ENCODE measurements at regions not wholly inside any gene's neighbourhood (a gene's known extent, or its start where the extent isn't known, plus 50 kb on each side); places are given as distances from the start of the nearest gene placed in this dataset.

GRCh38 chr7:155219154-155219531, 78.5 kb upstream of the INSIG1 start:
- Mint-ChIP-seq H3K27ac (ENCODE audit: unreplicated experiment) (no peak overlapping the region), H3K4me3 (ENCODE audit: unreplicated experiment) (no peak overlapping the region), H3K9me3 (ENCODE audit: unreplicated experiment) (no peaks in the 10 kb centered on the region), H3K4me1 (ENCODE audit: low read depth, unreplicated experiment) (peaks cover 2% of the 10 kb centered on the region), H3K36me3 (ENCODE audit: unreplicated experiment) (no peaks in the 10 kb centered on the region), H3K27me3 (ENCODE audit: unreplicated experiment) (peaks cover 4% of the 10 kb centered on the region)
- no peak for DNase-seq
- TF ChIP-seq CTCF (IDR thresholded peaks at IDR 0.05; ENCODE audit: partially characterized antibody, unreplicated experiment): no peak

DNA sequence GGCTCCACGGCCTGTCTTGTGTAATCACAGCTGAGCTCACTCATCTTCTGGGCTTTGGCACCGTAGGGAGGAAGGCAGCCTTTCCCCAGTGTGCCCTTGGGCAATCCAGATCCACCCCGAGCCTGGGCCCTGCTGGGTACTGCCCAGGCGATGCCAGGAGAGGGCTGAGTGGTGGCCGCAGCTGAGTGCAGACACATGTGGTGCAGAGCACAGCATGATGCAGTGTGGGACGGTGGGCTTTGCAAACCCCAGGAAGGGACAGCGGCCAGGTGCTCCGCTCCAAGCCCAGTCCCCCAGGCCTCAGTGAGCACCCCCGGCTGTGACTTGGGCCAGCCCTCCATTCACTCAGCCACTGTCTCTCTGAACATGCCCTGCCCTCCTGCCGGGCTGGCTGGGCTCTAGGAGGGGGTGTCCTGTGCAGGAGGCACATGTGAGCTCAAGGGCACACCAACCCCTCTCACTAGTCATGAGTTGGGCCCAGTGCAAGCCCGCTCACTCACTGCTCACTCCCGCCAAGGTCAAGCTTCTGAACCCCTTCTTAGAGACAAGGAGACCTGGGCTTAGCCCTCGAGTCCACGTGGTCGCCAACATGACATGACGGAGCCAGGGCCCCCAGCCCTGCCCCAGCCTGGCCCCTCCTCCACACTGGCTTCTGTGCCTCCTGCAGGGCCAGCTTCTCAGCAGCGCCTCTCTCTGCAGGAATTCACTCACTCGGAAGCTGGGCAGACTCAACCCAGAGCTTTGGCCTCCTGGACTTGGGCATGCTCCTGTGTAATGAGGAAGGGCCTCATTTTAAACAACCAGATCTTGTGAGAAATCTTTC, 77.5 kb upstream of the INSIG1 start:
- DNase-seq: no peak
- Mint-ChIP-seq H3K9me3 (ENCODE audit: unreplicated experiment) (no peaks in the 10 kb centered on the region), H3K4me3 (ENCODE audit: unreplicated experiment) (no peak overlapping the region), H3K4me1 (ENCODE audit: low read depth, unreplicated experiment) (peaks cover 2% of the 10 kb centered on the region), H3K27me3 (ENCODE audit: unreplicated experiment) (peaks cover 4% of the 10 kb centered on the region), H3K27ac (ENCODE audit: unreplicated experiment) (no peak overlapping the region), H3K36me3 (ENCODE audit: unreplicated experiment) (no peaks in the 10 kb centered on the region)
- TF ChIP-seq CTCF (IDR thresholded peaks at IDR 0.05; ENCODE audit: partially characterized antibody, unreplicated experiment): no peak

DNA sequence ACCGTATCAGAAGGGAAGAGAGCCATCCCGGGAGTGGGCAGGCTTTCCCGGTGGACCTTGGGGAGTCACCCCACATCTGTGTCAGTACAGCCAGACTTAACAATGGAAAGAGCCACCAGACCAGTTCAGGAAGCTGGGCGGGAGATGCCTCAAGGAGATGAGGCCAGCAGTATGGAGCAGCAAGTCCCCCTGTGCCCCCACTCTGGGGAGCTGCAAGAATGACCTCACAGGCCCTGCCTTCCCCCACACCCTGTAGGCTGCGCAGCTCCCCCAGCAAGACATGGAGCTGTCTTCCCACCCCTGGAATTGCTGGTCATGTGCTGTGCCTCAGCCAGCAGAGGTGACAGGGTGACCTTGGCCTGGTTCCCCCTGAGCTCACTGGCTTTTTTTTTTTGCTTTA, 76.8 kb upstream of the INSIG1 start:
- no peak for DNase-seq
- no peak for TF ChIP-seq CTCF (IDR thresholded peaks at IDR 0.05; ENCODE audit: partially characterized antibody, unreplicated experiment)
- Mint-ChIP-seq H3K9me3 (ENCODE audit: unreplicated experiment) (peaks cover 5% of the 10 kb centered on the region), H3K4me3 (ENCODE audit: unreplicated experiment) (no peak overlapping the region), H3K27ac (ENCODE audit: unreplicated experiment) (no peak overlapping the region), H3K36me3 (ENCODE audit: unreplicated experiment) (no peaks in the 10 kb centered on the region), H3K27me3 (ENCODE audit: unreplicated experiment) (peaks cover 4% of the 10 kb centered on the region), H3K4me1 (ENCODE audit: low read depth, unreplicated experiment) (peaks cover 2% of the 10 kb centered on the region)

DNA sequence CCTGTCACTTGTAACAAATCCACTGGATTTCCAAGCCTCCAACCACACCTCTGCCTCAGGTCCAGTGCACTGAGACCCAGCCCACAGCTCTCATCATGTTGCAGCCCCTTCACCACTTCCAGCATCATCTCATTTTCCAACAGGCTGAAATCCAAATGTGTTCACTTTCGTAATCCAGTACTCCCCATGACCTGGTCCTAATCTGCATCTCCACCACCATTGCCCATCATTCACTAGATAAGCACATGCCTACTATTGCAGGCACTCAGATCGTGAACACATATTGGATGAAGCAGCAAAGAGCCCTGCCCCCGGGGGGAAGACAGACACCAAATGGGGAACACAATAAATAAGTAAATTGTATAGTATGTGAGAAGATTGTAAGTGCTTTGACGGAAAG, 76.1 kb upstream of the INSIG1 start:
- no peak for TF ChIP-seq CTCF (IDR thresholded peaks at IDR 0.05; ENCODE audit: partially characterized antibody, unreplicated experiment)
- Mint-ChIP-seq H3K4me1 (ENCODE audit: low read depth, unreplicated experiment) (peaks cover 2% of the 10 kb centered on the region), H3K9me3 (ENCODE audit: unreplicated experiment) (peaks cover 5% of the 10 kb centered on the region), H3K4me3 (ENCODE audit: unreplicated experiment) (no peak overlapping the region), H3K27me3 (ENCODE audit: unreplicated experiment) (peaks cover 4% of the 10 kb centered on the region), H3K27ac (ENCODE audit: unreplicated experiment) (no peak overlapping the region), H3K36me3 (ENCODE audit: unreplicated experiment) (no peaks in the 10 kb centered on the region)
- DNase-seq: no peak

DNA sequence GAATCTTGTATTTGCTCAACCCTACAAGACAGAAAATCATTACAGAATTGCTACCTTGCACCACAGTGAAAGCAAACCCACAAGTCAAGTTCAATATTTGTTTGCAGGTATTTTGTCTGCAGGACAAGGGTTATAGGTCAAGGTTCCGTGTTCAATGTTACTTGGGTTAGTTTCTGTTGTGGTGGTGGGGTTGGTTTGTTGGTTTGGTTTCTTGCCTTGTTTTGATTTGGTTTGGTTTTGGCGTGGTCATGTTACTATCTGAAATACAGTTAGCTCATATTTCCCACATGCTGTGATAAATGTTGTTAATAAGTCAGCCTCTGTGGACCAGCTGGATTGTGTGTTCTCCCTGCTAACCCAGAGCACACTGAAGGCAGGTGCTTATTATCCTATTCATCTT, 75.6 kb upstream of the INSIG1 start:
- no peak for TF ChIP-seq CTCF (IDR thresholded peaks at IDR 0.05; ENCODE audit: partially characterized antibody, unreplicated experiment)
- no peak overlapping the region for H3K27ac Mint-ChIP-seq (ENCODE audit: unreplicated experiment)

More for the DNA sequence above, 75.6 kb upstream of the INSIG1 start:
- peaks cover 6% of the 10 kb centered on the region for H3K27me3 Mint-ChIP-seq (ENCODE audit: unreplicated experiment)
- H3K9me3 Mint-ChIP-seq (ENCODE audit: unreplicated experiment): peaks cover 5% of the 10 kb centered on the region
- H3K4me1 Mint-ChIP-seq (ENCODE audit: low read depth, unreplicated experiment): peaks cover 3% of the 10 kb centered on the region
- DNase-seq: no peak
- no peak overlapping the region for H3K4me3 Mint-ChIP-seq (ENCODE audit: unreplicated experiment)
- H3K36me3 Mint-ChIP-seq (ENCODE audit: unreplicated experiment): peaks cover 2% of the 10 kb centered on the region
